HCT116 (cell line): ENCODE measurements at regions not wholly inside any gene's neighbourhood (a gene's known extent, or its start where the extent isn't known, plus 50 kb on each side); places are given as distances from the start of the nearest gene placed in this dataset.
"Not testable (repeated sequence)": the region's sequence is repeated elsewhere in the genome, so short reads cannot be mapped to it uniquely, and the experiment has no call there.

ENCODE experiments used
- ATAC-seq: fragments of 200-7000 bp; cut with Tn5 transposase; 2 replicates; pipeline ENCODE4 v1.9.1; 2020; ENCODE audit warnings: mild to moderate bottlenecking, moderate library complexity
- BruUV-seq: library from RNA; stranded (reverse); fragments of 400-500 nt; replicated peaks from 2 replicates; lab custom pipeline; 2021; lab: Mats Ljungman, UMichigan
- CTCF ChIA-PET: fragments of 300-600 bp; sonication (Branson Sonifier 250); formaldehyde crosslinking; loops from one replicate; lab custom pipeline; 2021; ENCODE audit warnings: antibody characterized with exemption; lab: Charles Lee
- POLR2A ChIA-PET: fragments of 300-600, 350-600 bp; sonication (Branson Sonifier 250); formaldehyde crosslinking; loops from one replicate; lab custom pipeline; 2021; ENCODE audit warnings: antibody characterized with exemption; lab: Charles Lee
- RAD21 ChIA-PET, 2 experiments: fragments of 300-600 bp; sonication (Branson Sonifier 250); formaldehyde crosslinking; loops; one replicate each; lab custom pipeline; 2023; ENCODE audit warnings: low total read pairs in 2 of 2; ENCODE audit not compliant: uncharacterized antibody in 2 of 2, unreplicated experiment in 2 of 2, low non-redundant PET in 1 of 2; lab: Charles Lee
- DNase-seq: peaks from one replicate; pipeline ENCODE4 v3.0.0-alpha.2; 2010; ENCODE audit warnings: low read depth, low spot score
- H2AFZ ChIP-seq: fragments of 200-600 bp; shearing (Covaris generic), sonication (generic); 2 replicates; pipeline ENCODE4 v1.6.1; 2017; ENCODE audit warnings: low read depth, mixed run types, mixed read lengths, antibody characterized with exemption, low read length; ENCODE audit not compliant: poor library complexity, severe bottlenecking
- H3K27ac ChIP-seq: 2 replicates; pipeline ENCODE4 v1.5.1; 2012; ENCODE audit warnings: low read depth, low read length
- H3K27me3 ChIP-seq: fragments of 200-600 bp; sonication (generic); 2 replicates; pipeline ENCODE4 v1.6.1; 2016; ENCODE audit warnings: mixed run types, low read length, mixed read lengths; ENCODE audit not compliant: insufficient read depth
- H3K36me3 ChIP-seq, 2 experiments: fragments of 200-500 bp in 1 of 2; fragments of 200-600 bp in 1 of 2; sonication (Bioruptor generic) in 1 of 2; sonication (generic) in 1 of 2; 2 replicates each; pipeline versions ENCODE4 v1.5.1 to v1.6.1; 2014 to 2016; ENCODE audit warnings: low read length in 2 of 2, inconsistent platforms in 1 of 2, mixed read lengths in 1 of 2, mixed run types in 1 of 2; ENCODE audit not compliant: insufficient read depth in 2 of 2, control insufficient read depth in 1 of 2
- H3K4me1 ChIP-seq, 2 experiments: fragments of 200-600 bp in 1 of 2; sonication (generic) in 1 of 2; 2 replicates each; pipeline versions ENCODE4 v1.5.1 to v1.6.1; 2012 to 2017; ENCODE audit warnings: low read length in 2 of 2, inconsistent platforms in 1 of 2, mild to moderate bottlenecking in 1 of 2, mixed read lengths in 1 of 2, mixed run types in 1 of 2, moderate library complexity in 1 of 2; ENCODE audit not compliant: insufficient read depth in 2 of 2, control insufficient read depth in 1 of 2
- H3K4me2 ChIP-seq: fragments of 200-600 bp; sonication (generic); 2 replicates; pipeline ENCODE4 v1.6.1; 2017; ENCODE audit warnings: mixed run types, low read length, mixed read lengths
- H3K4me3 ChIP-seq, 2 experiments: fragments of 200-600 bp in 1 of 2; sonication (generic) in 1 of 2; replicated peaks in 1 of 2; 2 replicates each; pipeline ENCODE4 v1.5.1; 2011 to 2016; ENCODE audit warnings: low read length in 2 of 2, control low read depth in 1 of 2, low read depth in 1 of 2, mild to moderate bottlenecking in 1 of 2, mixed read lengths in 1 of 2, mixed run types in 1 of 2
- H3K79me2 ChIP-seq: fragments of 200-600 bp; sonication (generic); 2 replicates; pipeline ENCODE4 v1.6.1; 2017; ENCODE audit warnings: mild to moderate bottlenecking, mixed run types, low read length, moderate library complexity, mixed read lengths; ENCODE audit not compliant: insufficient read depth
- H3K9ac ChIP-seq: fragments of 200-600 bp; sonication (generic); 2 replicates; pipeline ENCODE4 v1.6.1; 2016; ENCODE audit warnings: low read length, mixed read lengths
- H3K9me2 ChIP-seq: fragments of 200-600 bp; sonication (generic), shearing (Covaris generic); 2 replicates; pipeline ENCODE4 v1.6.1; 2017; ENCODE audit warnings: mixed run types, mild to moderate bottlenecking, moderate library complexity; ENCODE audit not compliant: insufficient read depth
- H3K9me3 ChIP-seq, 2 experiments: fragments of 200-500 bp in 1 of 2; fragments of 200-600 bp in 1 of 2; sonication (Bioruptor generic) in 1 of 2; sonication (generic) in 1 of 2; 2 replicates each; pipeline ENCODE4 v1.6.1; 2014 to 2017; ENCODE audit warnings: low read length in 2 of 2, mixed read lengths in 2 of 2, inconsistent platforms in 1 of 2, low read depth in 1 of 2, mild to moderate bottlenecking in 1 of 2, mixed run types in 1 of 2, moderate library complexity in 1 of 2; ENCODE audit not compliant: control insufficient read depth in 1 of 2, insufficient read depth in 1 of 2
- H4K20me1 ChIP-seq: fragments of 200-600 bp; sonication (generic), shearing (Covaris generic); 2 replicates; pipeline ENCODE4 v1.6.1; 2017; ENCODE audit warnings: mixed run types, mild to moderate bottlenecking, moderate library complexity; ENCODE audit not compliant: insufficient read depth
- intact Hi-C: fragments of 100-400 bp; cut with micrococcal nuclease; formaldehyde crosslinking; loops from 2 replicates; pipeline ENCODE4 v1.10.0; 2022

GRCh38 chr12:131298526-131299369, 345.0 kb downstream of the ADGRD1 start:
- H3K27me3 ChIP-seq, H3K79me2 ChIP-seq, H3K9me3 ChIP-seq, DNase-seq, RAD21 ChIA-PET, POLR2A ChIA-PET, H3K27ac ChIP-seq, intact Hi-C loops, H3K36me3 ChIP-seq, H3K4me1 ChIP-seq, H4K20me1 ChIP-seq, H3K9ac ChIP-seq, BruUV-seq, H3K4me3 ChIP-seq, H3K9me2 ChIP-seq, ATAC-seq, CTCF ChIA-PET, H2AFZ ChIP-seq, H3K4me2 ChIP-seq: not testable (repeated sequence)

GRCh38 chr12:131299370-131299701, 345.6 kb downstream of the ADGRD1 start:
- H3K4me3 ChIP-seq, H3K9ac ChIP-seq, H3K36me3 ChIP-seq, RAD21 ChIA-PET, POLR2A ChIA-PET, H3K9me2 ChIP-seq, H3K27me3 ChIP-seq, ATAC-seq, BruUV-seq, H3K79me2 ChIP-seq, H3K9me3 ChIP-seq, DNase-seq, H2AFZ ChIP-seq, CTCF ChIA-PET, intact Hi-C loops, H3K4me2 ChIP-seq, H4K20me1 ChIP-seq, H3K27ac ChIP-seq, H3K4me1 ChIP-seq: not testable (repeated sequence)

GRCh38 chr12:131303576-131303975, 349.9 kb downstream of the ADGRD1 start:
- intact Hi-C loops, H3K9me2 ChIP-seq, H2AFZ ChIP-seq, H3K79me2 ChIP-seq, BruUV-seq, DNase-seq, H3K9me3 ChIP-seq, H3K36me3 ChIP-seq, H3K9ac ChIP-seq, ATAC-seq, POLR2A ChIA-PET, H3K27me3 ChIP-seq, CTCF ChIA-PET, H3K27ac ChIP-seq, H3K4me1 ChIP-seq, RAD21 ChIA-PET, H3K4me3 ChIP-seq, H3K4me2 ChIP-seq, H4K20me1 ChIP-seq: not testable (repeated sequence)

GRCh38 chr12:131304642-131305041, 350.9 kb downstream of the ADGRD1 start:
- DNase-seq, H3K9me2 ChIP-seq, ATAC-seq, POLR2A ChIA-PET, H3K4me1 ChIP-seq, H3K9me3 ChIP-seq, H4K20me1 ChIP-seq, H3K27me3 ChIP-seq, BruUV-seq, CTCF ChIA-PET, H3K36me3 ChIP-seq, H3K4me2 ChIP-seq, H2AFZ ChIP-seq, H3K79me2 ChIP-seq, H3K4me3 ChIP-seq, RAD21 ChIA-PET, H3K9ac ChIP-seq, H3K27ac ChIP-seq, intact Hi-C loops: not testable (repeated sequence)
